ENCODE measurements at regions not wholly inside any gene's neighbourhood (a gene's known extent, or its start where the extent isn't known, plus 50 kb on each side); places are given as distances from the start of the nearest gene placed in this dataset.

GRCh38 chr13:59480396-59481259 lies 683.1 kb downstream of the DIAPH3 start:
- no peaks in the 10 kb centered on the region for H3K4me1 ChIP-seq (ENCODE audit: control insufficient read depth, low read length)
- H3K79me2 ChIP-seq (ENCODE audit: control insufficient read depth, low read length) = no peaks in the 10 kb centered on the region
- no peaks in the 10 kb centered on the region for H3K9me3 ChIP-seq (ENCODE audit: control insufficient read depth, insufficient read depth, low read length)
- no peaks in the 10 kb centered on the region for H4K20me1 ChIP-seq (ENCODE audit: control insufficient read depth, insufficient read depth, low read depth, low read length)
- no peak overlapping the region for H3K27ac ChIP-seq (ENCODE audit: low read depth, low read length)
- H3K36me3 ChIP-seq (ENCODE audit: control insufficient read depth, low read length) = no peaks in the 10 kb centered on the region
- no peaks in the 10 kb centered on the region for H3K9me2 ChIP-seq (replicated peaks; ENCODE audit: control insufficient read depth, low read length)
- no peaks in the 10 kb centered on the region for H3K27me3 ChIP-seq (ENCODE audit: control insufficient read depth, low read length)
- H3K4me3 ChIP-seq (ENCODE audit: low read length) = no peak overlapping the region
- no peak for TF ChIP-seq EZH2phosphoT487 (IDR thresholded peaks at IDR 0.05; ENCODE audit: borderline replicate concordance, low read length)
- TF ChIP-seq CTCF (IDR thresholded peaks at IDR 0.05; ENCODE audit: low read depth, low read length, poor library complexity, severe bottlenecking) = no peak
- no peak overlapping the region for H3K4me2 ChIP-seq (ENCODE audit: low read length)
- no peaks in the 10 kb centered on the region for H3F3A ChIP-seq (ENCODE audit: control insufficient read depth, insufficient read depth)

- Histone ChIP-seq H3K4me3 (ENCODE audit: low read length) (no peak overlapping the region), H3K9me2 (replicated peaks; ENCODE audit: control insufficient read depth, low read length) (no peaks in the 10 kb centered on the region), H3K27ac (ENCODE audit: low read depth, low read length) (no peak overlapping the region)
These were observed 680.1 kb downstream of the DIAPH3 start for GRCh38 chr13:59483501-59484145.

GRCh38 chr13:59487883-59488282 lies 675.8 kb downstream of the DIAPH3 start:
- Histone ChIP-seq H3K36me3 (ENCODE audit: control insufficient read depth, low read length) (no peaks in the 10 kb centered on the region), H3K79me2 (ENCODE audit: control insufficient read depth, low read length) (no peaks in the 10 kb centered on the region), H3K9me2 (replicated peaks; ENCODE audit: control insufficient read depth, low read length) (no peaks in the 10 kb centered on the region), H3K9me3 (ENCODE audit: control insufficient read depth, insufficient read depth, low read length) (no peaks in the 10 kb centered on the region), H3K4me1 (ENCODE audit: control insufficient read depth, low read length) (no peaks in the 10 kb centered on the region), H4K20me1 (ENCODE audit: control insufficient read depth, insufficient read depth, low read depth, low read length) (no peaks in the 10 kb centered on the region), H3K4me2 (ENCODE audit: low read length) (no peak overlapping the region), H3K27me3 (ENCODE audit: control insufficient read depth, low read length) (no peaks in the 10 kb centered on the region), H3K4me3 (ENCODE audit: low read length) (no peak overlapping the region), H3F3A (ENCODE audit: control insufficient read depth, insufficient read depth) (no peaks in the 10 kb centered on the region), H3K27ac (ENCODE audit: low read depth, low read length) (no peak overlapping the region)
- no peak for TF ChIP-seq EZH2phosphoT487 (IDR thresholded peaks at IDR 0.05; ENCODE audit: borderline replicate concordance, low read length)
- no peak for TF ChIP-seq CTCF (IDR thresholded peaks at IDR 0.05; ENCODE audit: low read depth, low read length, poor library complexity, severe bottlenecking)

More at GRCh38 chr13:59483501-59484145, 680.1 kb downstream of the DIAPH3 start:
- TF ChIP-seq CTCF (IDR thresholded peaks at IDR 0.05; ENCODE audit: low read depth, low read length, poor library complexity, severe bottlenecking) (no peak), EZH2phosphoT487 (IDR thresholded peaks at IDR 0.05; ENCODE audit: borderline replicate concordance, low read length) (no peak)
- no peaks in the 10 kb centered on the region for H3K9me3 ChIP-seq (ENCODE audit: control insufficient read depth, insufficient read depth, low read length)
- no peaks in the 10 kb centered on the region for H3F3A ChIP-seq (ENCODE audit: control insufficient read depth, insufficient read depth)
- H4K20me1 ChIP-seq (ENCODE audit: control insufficient read depth, insufficient read depth, low read depth, low read length) = no peaks in the 10 kb centered on the region
- no peaks in the 10 kb centered on the region for H3K4me1 ChIP-seq (ENCODE audit: control insufficient read depth, low read length)
- H3K36me3 ChIP-seq (ENCODE audit: control insufficient read depth, low read length) = no peaks in the 10 kb centered on the region
- H3K27me3 ChIP-seq (ENCODE audit: control insufficient read depth, low read length) = no peaks in the 10 kb centered on the region
- H3K79me2 ChIP-seq (ENCODE audit: control insufficient read depth, low read length) = no peaks in the 10 kb centered on the region
- H3K4me2 ChIP-seq (ENCODE audit: low read length) = no peak overlapping the region

Data from DOHH2 (cell line).